ENCODE measurements at regions not wholly inside any gene's neighbourhood (a gene's known extent, or its start where the extent isn't known, plus 50 kb on each side); places are given as distances from the start of the nearest gene placed in this dataset.

- H3K27me3 ChIP-seq: no peaks in the 10 kb centered on the region
- H3K27ac ChIP-seq: no peak overlapping the region
- no peaks in the 10 kb centered on the region for H3K9me3 ChIP-seq
- no peaks in the 10 kb centered on the region for H3K4me1 ChIP-seq
- ATAC-seq (no peak), DNase-seq (no peak)
- H3K4me3 ChIP-seq: no peak overlapping the region
- no peaks in the 10 kb centered on the region for H3K36me3 ChIP-seq (replicated peaks in 1 of 2; ENCODE audit: insufficient read depth in 1 of 2, low read depth in 2 of 2)
- no peak for TF ChIP-seq CTCF (IDR thresholded peaks at IDR 0.05)
- no peak for TF ChIP-seq POLR2A (IDR thresholded peaks at IDR 0.05)
- intact Hi-C loops (cut with DNase I): no loop called here
- WGBS, 2 donors: 72 to 77% methylated on average over 3 of the region's 3 CpGs
Measured at GRCh38 chr4:67055319-67055718, 490.0 kb downstream of the CENPC start.

GRCh38 chr4:67054896-67055295, 490.4 kb downstream of the CENPC start:
- H3K27ac ChIP-seq: no peak overlapping the region
- H3K36me3 ChIP-seq (replicated peaks in 1 of 2; ENCODE audit: insufficient read depth in 1 of 2, low read depth in 2 of 2): no peaks in the 10 kb centered on the region
- no peaks in the 10 kb centered on the region for H3K27me3 ChIP-seq
- no peak overlapping the region for H3K4me3 ChIP-seq
- TF ChIP-seq POLR2A (IDR thresholded peaks at IDR 0.05) (no peak), CTCF (IDR thresholded peaks at IDR 0.05) (no peak)
- ATAC-seq (no peak), DNase-seq (no peak)
- no peaks in the 10 kb centered on the region for H3K4me1 ChIP-seq
- intact Hi-C loops (cut with DNase I): no loop called here
- no peaks in the 10 kb centered on the region for H3K9me3 ChIP-seq

DNA sequence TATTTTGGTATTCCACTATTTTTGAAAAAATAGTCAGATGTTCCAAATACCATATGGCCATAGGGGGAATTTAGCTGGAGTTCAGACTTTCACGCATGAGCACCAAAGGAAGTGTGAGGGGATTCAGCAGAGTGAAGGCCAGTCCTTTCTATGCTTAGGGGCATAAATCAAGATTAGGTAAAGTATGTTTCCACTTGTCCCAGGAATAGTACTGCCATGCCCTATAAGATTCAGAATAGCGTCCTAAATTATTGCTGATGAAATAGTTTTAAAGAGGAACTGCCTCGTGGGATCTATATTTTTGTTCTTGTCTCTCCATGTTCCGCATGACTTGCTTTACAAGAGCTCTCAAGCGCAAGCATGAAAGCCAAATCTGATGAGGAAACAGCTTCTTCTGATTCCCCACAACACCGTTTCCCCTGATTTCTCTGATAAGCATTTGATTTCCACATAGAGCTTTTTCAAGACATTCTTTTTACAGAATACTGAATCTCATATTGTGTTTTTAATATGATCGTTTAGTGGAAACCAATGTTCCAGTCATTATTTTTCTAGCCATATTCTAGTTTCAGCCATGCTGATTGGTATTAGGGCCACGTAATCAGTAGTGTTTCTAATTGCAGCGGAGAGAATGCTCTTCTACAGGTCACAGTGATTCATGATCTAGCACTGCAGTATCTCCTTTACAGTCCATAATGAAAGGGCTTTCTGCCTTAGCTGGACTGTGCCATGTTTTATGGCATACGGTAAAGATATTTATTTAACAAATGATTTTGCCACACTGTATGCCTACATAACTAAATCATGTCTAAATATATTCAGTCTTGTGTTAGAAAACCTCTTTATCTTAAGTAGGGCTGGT, 492.3 kb downstream of the CENPC start:
- Histone ChIP-seq H3K27me3 (no peaks in the 10 kb centered on the region), H3K27ac (no peak overlapping the region), H3K36me3 (replicated peaks in 1 of 2; ENCODE audit: insufficient read depth in 1 of 2, low read depth in 2 of 2) (no peaks in the 10 kb centered on the region), H3K9me3 (no peaks in the 10 kb centered on the region), H3K4me1 (no peaks in the 10 kb centered on the region), H3K4me3 (no peak overlapping the region)
- DNase-seq (no peak), ATAC-seq (no peak)
- WGBS, 2 donors: 68 to 83% methylated on average over 10 of the region's 10 CpGs
- intact Hi-C loops (cut with DNase I): no loop called here
- TF ChIP-seq CTCF (IDR thresholded peaks at IDR 0.05): no peak
- TF ChIP-seq POLR2A (IDR thresholded peaks at IDR 0.05): no peak

DNA sequence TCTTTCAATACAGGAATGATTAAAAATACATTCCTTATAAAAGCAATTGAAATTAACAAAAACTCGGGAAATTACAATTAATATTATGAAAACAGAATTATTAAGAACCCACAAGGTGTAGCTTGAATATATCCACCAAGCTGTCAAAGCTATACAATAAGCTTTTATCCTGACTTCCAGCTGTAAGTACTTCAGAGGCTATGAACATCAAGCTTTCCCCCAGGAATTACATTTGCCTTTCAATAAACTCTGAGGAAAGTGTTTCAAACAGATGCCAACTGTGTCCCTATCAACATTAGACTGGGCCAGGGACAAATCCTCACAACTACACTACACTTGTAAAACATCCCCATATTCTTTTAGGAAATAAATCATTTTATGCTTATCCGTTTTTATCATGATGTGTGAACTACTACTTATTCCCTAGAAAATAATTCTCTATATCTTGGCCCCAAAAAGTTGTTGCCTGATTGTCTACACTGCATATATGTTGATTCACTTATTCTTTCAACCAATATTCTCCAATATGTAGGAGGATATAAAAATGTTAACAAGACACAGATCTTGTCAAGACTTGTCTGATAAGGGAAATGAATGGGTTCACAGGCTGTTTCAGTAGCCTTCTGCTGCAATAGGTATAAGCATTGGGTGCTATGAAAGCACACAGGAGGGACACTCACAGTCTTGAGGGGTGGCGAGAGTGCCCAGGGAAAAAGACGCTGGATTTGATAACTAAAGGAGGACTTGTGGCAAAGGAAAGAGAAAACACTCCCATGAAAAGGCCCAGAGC, 494.1 kb downstream of the CENPC start:
- ATAC-seq: no peak
- Histone ChIP-seq H3K4me3 (no peak overlapping the region), H3K9me3 (no peaks in the 10 kb centered on the region), H3K4me1 (no peaks in the 10 kb centered on the region), H3K27me3 (no peaks in the 10 kb centered on the region), H3K36me3 (replicated peaks in 1 of 2; ENCODE audit: insufficient read depth in 1 of 2, low read depth in 2 of 2) (no peaks in the 10 kb centered on the region), H3K27ac (no peak overlapping the region)
- intact Hi-C loops (cut with DNase I): no loop called here
- DNase-seq: no peak
- WGBS, 2 donors: 56 to 59% methylated on average over 4 of the region's 4 CpGs
- TF ChIP-seq CTCF (IDR thresholded peaks at IDR 0.05): no peak
- no peak for TF ChIP-seq POLR2A (IDR thresholded peaks at IDR 0.05)
